GM12878 (cell line): ENCODE measurements at regions not wholly inside any gene's neighbourhood (a gene's known extent, or its start where the extent isn't known, plus 50 kb on each side); places are given as distances from the start of the nearest gene placed in this dataset.

ENCODE experiments used
- ATAC-seq: fragments of 200-7000 bp; cut with Tn5 transposase; 3 replicates; pipeline ENCODE4 v1.9.1; 2020; ENCODE audit warnings: mild to moderate bottlenecking, moderate library complexity
- BruUV-seq: library from RNA; stranded (reverse); fragments of 400-500 nt; replicated peaks from 2 replicates; lab custom pipeline; 2021; lab: Mats Ljungman, UMichigan
- CTCF ChIA-PET: fragments of 300-600 bp; sonication (Branson Sonifier 250); formaldehyde crosslinking; extraction: SDS; loops from one replicate; lab custom pipeline; 2021; ENCODE audit warnings: inconsistent platforms; lab: Yijun Ruan, JAX
- POLR2A ChIA-PET: fragments of 350-600 bp; formaldehyde crosslinking; extraction: SDS; loops from one replicate; lab custom pipeline; 2021; ENCODE audit warnings: inconsistent platforms; lab: Charles Lee
- RAD21 ChIA-PET: fragments of 300-600 bp; sonication (Branson Sonifier 250); formaldehyde crosslinking; loops from one replicate; lab custom pipeline; 2023; ENCODE audit warnings: antibody characterized with exemption; ENCODE audit not compliant: unreplicated experiment; lab: Charles Lee
- SMC1A ChIA-PET: fragments of 300-600 bp; sonication (Branson Sonifier 250); formaldehyde crosslinking; loops from one replicate; lab custom pipeline; 2023; ENCODE audit not compliant: unreplicated experiment, uncharacterized antibody; lab: Charles Lee
- DNase-seq: peaks from one replicate; pipeline ENCODE4 v3.0.0-alpha.2; 2011; ENCODE audit warnings: low read depth, low spot score
- FAIRE-seq: peaks from 3 replicates; lab custom pipeline; 2011; peaks lifted over from hg19 to GRCh38; lab: Jason Lieb, UNC
- H2AFZ ChIP-seq: 2 replicates; pipeline ENCODE4 v1.6.0; 2011; ENCODE audit warnings: low read depth, low read length, control low read depth; ENCODE audit not compliant: control insufficient read depth
- H3K27ac ChIP-seq: 2 replicates; pipeline ENCODE4 v1.5.1; 2011; ENCODE audit warnings: control low read depth; ENCODE audit not compliant: control insufficient read depth, insufficient read depth
- H3K27me3 ChIP-seq, 2 experiments: replicated peaks in 1 of 2; 2 replicates each; pipeline versions ENCODE4 v1.6.0 to v1.6.1; 2011; ENCODE audit warnings: low read length in 1 of 2; ENCODE audit not compliant: control insufficient read depth in 2 of 2, insufficient read depth in 2 of 2
- H3K36me3 ChIP-seq, 2 experiments: 2 replicates each; pipeline ENCODE4 v1.5.1; 2011; ENCODE audit warnings: low read length in 1 of 2; ENCODE audit not compliant: control insufficient read depth in 2 of 2, insufficient read depth in 2 of 2
- H3K4me1 ChIP-seq: 2 replicates; pipeline ENCODE4 v1.6.1; 2011; ENCODE audit warnings: mild to moderate bottlenecking, low read length, moderate library complexity, mixed read lengths; ENCODE audit not compliant: control insufficient read depth, insufficient read depth
- H3K4me2 ChIP-seq: 2 replicates; pipeline ENCODE4 v1.6.0; 2011; ENCODE audit warnings: control low read depth; ENCODE audit not compliant: control insufficient read depth, insufficient read depth
- H3K4me3 ChIP-seq: fragments of 200-600 bp; sonication (generic); 2 replicates; pipeline ENCODE4 v1.5.1; 2016
- H3K79me2 ChIP-seq: 2 replicates; pipeline ENCODE4 v1.6.0; 2011; ENCODE audit warnings: low read length; ENCODE audit not compliant: control insufficient read depth, insufficient read depth
- H3K9ac ChIP-seq: 2 replicates; pipeline ENCODE4 v1.8.0; 2011; ENCODE audit warnings: low read length, control low read depth, mixed read lengths; ENCODE audit not compliant: control insufficient read depth, insufficient read depth
- H3K9me3 ChIP-seq: replicated peaks from 3 replicates; pipeline ENCODE4 v1.5.1; 2011; ENCODE audit warnings: mild to moderate bottlenecking, low read length; ENCODE audit not compliant: control insufficient read depth, insufficient read depth
- H4K20me1 ChIP-seq: 2 replicates; pipeline ENCODE4 v1.6.0; 2011; ENCODE audit not compliant: control insufficient read depth, insufficient read depth
- CEBPB ChIP-seq, 2 experiments: fragments of 150-350 bp in 1 of 2; IDR thresholded peaks; 2 replicates each; pipeline ENCODE4 v1.6.1; 2012 to 2014; ENCODE audit warnings: low read depth in 2 of 2, low read length in 2 of 2, borderline replicate concordance in 1 of 2, inconsistent platforms in 1 of 2
- FOS ChIP-seq: IDR thresholded peaks from 3 replicates; pipeline ENCODE4 v1.6.1; 2011; ENCODE audit warnings: borderline replicate concordance; ENCODE audit not compliant: insufficient read length; ENCODE audit errors: extremely low read depth
- IKZF1 ChIP-seq: fragments of 450-650 bp; conservative IDR thresholded peaks from 2 replicates; pipeline ENCODE4 v1.6.1; 2017; ENCODE audit warnings: antibody characterized with exemption, mild to moderate bottlenecking
- LARP7 ChIP-seq: fragments of 450-650 bp; IDR thresholded peaks from 2 replicates; pipeline ENCODE4 v1.6.1; 2017; ENCODE audit warnings: mild to moderate bottlenecking
- MYC ChIP-seq: IDR thresholded peaks from 2 replicates; pipeline ENCODE4 v1.6.1; 2011; ENCODE audit warnings: mild to moderate bottlenecking, low read length, moderate library complexity, inconsistent platforms; ENCODE audit not compliant: insufficient read depth, insufficient replicate concordance, insufficient read length, severe bottlenecking
- NR2F1 ChIP-seq: fragments of 450-650 bp; conservative IDR thresholded peaks from 2 replicates; pipeline ENCODE4 v1.6.1; 2017; ENCODE audit warnings: mild to moderate bottlenecking
- PAX8 ChIP-seq: fragments of 450-650 bp; IDR thresholded peaks from 2 replicates; pipeline ENCODE4 v1.6.1; 2017; ENCODE audit warnings: mild to moderate bottlenecking, moderate library complexity
- POLR2A ChIP-seq: IDR thresholded peaks from 2 replicates; pipeline ENCODE4 v1.6.1; 2011; ENCODE audit warnings: low read depth, mild to moderate bottlenecking, low read length
- RUNX3 ChIP-seq: IDR thresholded peaks from 2 replicates; pipeline ENCODE4 v1.6.1; 2012; ENCODE audit warnings: low read length, inconsistent platforms
- TBL1XR1 ChIP-seq: IDR thresholded peaks from 2 replicates; pipeline ENCODE4 v1.6.1; 2012; ENCODE audit warnings: low read depth, low read length, improper control_type of control experiment
- ZNF217 ChIP-seq: fragments of 450-650 bp; IDR thresholded peaks from 2 replicates; pipeline ENCODE4 v1.6.1; 2017; ENCODE audit warnings: antibody characterized with exemption, mild to moderate bottlenecking
- WGBS: methylation state at CpG from one replicate; pipeline ENCODE4 v1.1.6; 2016; ENCODE audit warnings: low lambda C conversion rate; ENCODE audit not compliant: insufficient replicate concordance, insufficient coverage; ENCODE audit errors: missing lambda C conversion rate; 5-methylcytosine and 5-hydroxymethylcytosine counted together
- in situ Hi-C: fragments of 300-500 bp; cut with MboI; formaldehyde crosslinking; loops from 9 replicates; pipeline ENCODE4 v1.14.3; 2018; ENCODE audit warnings: mixed read lengths
- intact Hi-C: fragments of 100-400 bp; cut with micrococcal nuclease; formaldehyde crosslinking; loops from one replicate; pipeline ENCODE4 v1.14.2; 2022; ENCODE audit not compliant: unreplicated experiment
- TF ChIP-seq, protein P1 (sequence below): fragments of 450-650 bp; formaldehyde crosslinking; IDR thresholded peaks from 2 replicates; pipeline ENCODE4 v1.5.0; 2022; ENCODE audit warnings: mild to moderate bottlenecking, missing genetic modification characterization
- TF ChIP-seq, protein P2 (sequence below): fragments of 450-650 bp; IDR thresholded peaks from 2 replicates; pipeline ENCODE4 v1.6.1; 2016; ENCODE audit warnings: mild to moderate bottlenecking
- TF ChIP-seq, protein P3 (sequence below): fragments of 450-650 bp; IDR thresholded peaks from 2 replicates; pipeline ENCODE4 v1.6.1; 2017; ENCODE audit warnings: mild to moderate bottlenecking, moderate library complexity
- TF ChIP-seq, protein P4 (sequence below): fragments of 450-650 bp; IDR thresholded peaks from 2 replicates; pipeline ENCODE4 v1.6.1; 2014; ENCODE audit warnings: mild to moderate bottlenecking

DNA sequence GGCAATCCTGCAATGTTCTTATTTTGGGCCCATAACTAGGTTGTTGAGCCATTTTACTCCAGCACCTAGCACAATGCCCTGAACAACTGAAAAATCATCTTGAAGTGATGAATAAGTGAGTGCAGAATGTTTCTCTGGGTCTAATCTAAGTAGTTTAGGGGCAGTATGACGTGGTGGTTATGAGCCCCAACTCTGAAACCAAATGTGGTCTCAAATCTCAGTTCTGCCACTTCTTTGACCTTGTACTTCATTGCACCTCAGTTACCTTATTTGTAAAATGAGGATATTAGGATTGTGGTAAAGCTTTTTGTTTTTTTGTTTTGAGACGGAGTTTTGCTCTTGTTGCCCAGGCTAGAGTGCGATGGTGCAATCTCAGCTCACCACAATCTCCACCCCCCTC, 80.9 kb upstream of the SNX2 start (continued):
- TF ChIP-seq, protein P1, sequence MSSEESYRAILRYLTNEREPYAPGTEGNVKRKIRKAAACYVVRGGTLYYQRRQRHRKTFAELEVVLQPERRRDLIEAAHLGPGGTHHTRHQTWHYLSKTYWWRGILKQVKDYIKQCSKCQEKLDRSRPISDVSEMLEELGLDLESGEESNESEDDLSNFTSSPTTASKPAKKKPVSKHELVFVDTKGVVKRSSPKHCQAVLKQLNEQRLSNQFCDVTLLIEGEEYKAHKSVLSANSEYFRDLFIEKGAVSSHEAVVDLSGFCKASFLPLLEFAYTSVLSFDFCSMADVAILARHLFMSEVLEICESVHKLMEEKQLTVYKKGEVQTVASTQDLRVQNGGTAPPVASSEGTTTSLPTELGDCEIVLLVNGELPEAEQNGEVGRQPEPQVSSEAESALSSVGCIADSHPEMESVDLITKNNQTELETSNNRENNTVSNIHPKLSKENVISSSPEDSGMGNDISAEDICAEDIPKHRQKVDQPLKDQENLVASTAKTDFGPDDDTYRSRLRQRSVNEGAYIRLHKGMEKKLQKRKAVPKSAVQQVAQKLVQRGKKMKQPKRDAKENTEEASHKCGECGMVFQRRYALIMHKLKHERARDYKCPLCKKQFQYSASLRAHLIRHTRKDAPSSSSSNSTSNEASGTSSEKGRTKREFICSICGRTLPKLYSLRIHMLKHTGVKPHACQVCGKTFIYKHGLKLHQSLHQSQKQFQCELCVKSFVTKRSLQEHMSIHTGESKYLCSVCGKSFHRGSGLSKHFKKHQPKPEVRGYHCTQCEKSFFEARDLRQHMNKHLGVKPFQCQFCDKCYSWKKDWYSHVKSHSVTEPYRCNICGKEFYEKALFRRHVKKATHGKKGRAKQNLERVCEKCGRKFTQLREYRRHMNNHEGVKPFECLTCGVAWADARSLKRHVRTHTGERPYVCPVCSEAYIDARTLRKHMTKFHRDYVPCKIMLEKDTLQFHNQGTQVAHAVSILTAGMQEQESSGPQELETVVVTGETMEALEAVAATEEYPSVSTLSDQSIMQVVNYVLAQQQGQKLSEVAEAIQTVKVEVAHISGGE (CRISPR knock-in tag), result no peak
- TF ChIP-seq NR2F1, result no peak

DNA sequence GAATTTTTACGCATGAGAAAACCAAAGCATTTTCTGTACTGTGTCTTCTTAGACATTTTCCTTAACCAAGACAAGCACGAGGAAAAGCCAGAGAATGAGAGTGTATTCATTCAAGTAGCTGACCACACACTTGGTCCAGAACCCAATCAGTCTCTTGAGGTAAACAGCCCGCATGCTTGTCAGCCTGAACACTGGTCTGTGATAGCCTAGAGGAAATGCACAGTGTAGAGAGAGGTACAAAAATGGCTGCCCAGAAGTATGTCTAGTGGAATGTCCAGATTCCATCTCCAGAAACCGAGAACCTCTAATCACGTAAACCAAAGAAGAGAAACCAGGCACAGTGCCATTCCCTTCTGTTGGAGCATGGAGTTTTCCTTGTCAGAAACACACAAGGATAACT, 80.0 kb upstream of the SNX2 start:
- H3K4me3 ChIP-seq, result no peak overlapping the region
- no peak for ATAC-seq
- intact Hi-C loops, result no loop called here
- no peak overlapping the region for H3K9ac ChIP-seq
- no peaks in the 10 kb centered on the region; the same call in 2 of the 3 replicates for H3K9me3 ChIP-seq
- no peak overlapping the region for H3K27ac ChIP-seq
- no peak overlapping the region for H2AFZ ChIP-seq
- in situ Hi-C loops, result no loop called here
- no peak overlapping the region for H3K4me2 ChIP-seq
- ChIA-PET CTCF (interaction anchor here (2.5 kb wide), 1 partner anchor 10 kb away, joined by 13 read pairs; no protein-coding TSS in a partner anchor), RAD21 (interaction anchor here (1.5 kb wide), 1 partner anchor 9 kb away, joined by 5 read pairs; no protein-coding TSS in a partner anchor), POLR2A (interaction anchor here (0.6 kb wide), 2 partner anchors 35 to 567 kb away, joined by 3 to 16 read pairs; no protein-coding TSS in a partner anchor), SMC1A (no interaction called here)
- WGBS, result 82% methylated on average over 5 of the region's 5 CpGs
- H4K20me1 ChIP-seq, result no peaks in the 10 kb centered on the region
- H3K79me2 ChIP-seq, result no peaks in the 10 kb centered on the region
- H3K36me3 ChIP-seq, result no peaks in the 10 kb centered on the region
- no TSS peak for BruUV-seq
- H3K4me1 ChIP-seq, result peaks cover 6% of the 10 kb centered on the region
- no peaks in the 10 kb centered on the region for H3K27me3 ChIP-seq
- DNase-seq, result no peak
- FAIRE-seq, result no peak
- TF ChIP-seq CEBPB (IDR thresholded peaks at IDR 0.05; ENCODE audit: borderline replicate concordance in 1 of 2, low read depth in 2 of 2, low read length in 2 of 2) (no peak), PAX8 (no peak), ZNF217 (no peak), FOS (no peak), POLR2A (no peak), MYC (no peak), RUNX3 (no peak), IKZF1 (no peak), LARP7 (no peak), TBL1XR1 (no peak)
- TF ChIP-seq, protein P2, sequence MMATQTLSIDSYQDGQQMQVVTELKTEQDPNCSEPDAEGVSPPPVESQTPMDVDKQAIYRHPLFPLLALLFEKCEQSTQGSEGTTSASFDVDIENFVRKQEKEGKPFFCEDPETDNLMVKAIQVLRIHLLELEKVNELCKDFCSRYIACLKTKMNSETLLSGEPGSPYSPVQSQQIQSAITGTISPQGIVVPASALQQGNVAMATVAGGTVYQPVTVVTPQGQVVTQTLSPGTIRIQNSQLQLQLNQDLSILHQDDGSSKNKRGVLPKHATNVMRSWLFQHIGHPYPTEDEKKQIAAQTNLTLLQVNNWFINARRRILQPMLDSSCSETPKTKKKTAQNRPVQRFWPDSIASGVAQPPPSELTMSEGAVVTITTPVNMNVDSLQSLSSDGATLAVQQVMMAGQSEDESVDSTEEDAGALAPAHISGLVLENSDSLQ, result no peak
- TF ChIP-seq, protein P3, sequence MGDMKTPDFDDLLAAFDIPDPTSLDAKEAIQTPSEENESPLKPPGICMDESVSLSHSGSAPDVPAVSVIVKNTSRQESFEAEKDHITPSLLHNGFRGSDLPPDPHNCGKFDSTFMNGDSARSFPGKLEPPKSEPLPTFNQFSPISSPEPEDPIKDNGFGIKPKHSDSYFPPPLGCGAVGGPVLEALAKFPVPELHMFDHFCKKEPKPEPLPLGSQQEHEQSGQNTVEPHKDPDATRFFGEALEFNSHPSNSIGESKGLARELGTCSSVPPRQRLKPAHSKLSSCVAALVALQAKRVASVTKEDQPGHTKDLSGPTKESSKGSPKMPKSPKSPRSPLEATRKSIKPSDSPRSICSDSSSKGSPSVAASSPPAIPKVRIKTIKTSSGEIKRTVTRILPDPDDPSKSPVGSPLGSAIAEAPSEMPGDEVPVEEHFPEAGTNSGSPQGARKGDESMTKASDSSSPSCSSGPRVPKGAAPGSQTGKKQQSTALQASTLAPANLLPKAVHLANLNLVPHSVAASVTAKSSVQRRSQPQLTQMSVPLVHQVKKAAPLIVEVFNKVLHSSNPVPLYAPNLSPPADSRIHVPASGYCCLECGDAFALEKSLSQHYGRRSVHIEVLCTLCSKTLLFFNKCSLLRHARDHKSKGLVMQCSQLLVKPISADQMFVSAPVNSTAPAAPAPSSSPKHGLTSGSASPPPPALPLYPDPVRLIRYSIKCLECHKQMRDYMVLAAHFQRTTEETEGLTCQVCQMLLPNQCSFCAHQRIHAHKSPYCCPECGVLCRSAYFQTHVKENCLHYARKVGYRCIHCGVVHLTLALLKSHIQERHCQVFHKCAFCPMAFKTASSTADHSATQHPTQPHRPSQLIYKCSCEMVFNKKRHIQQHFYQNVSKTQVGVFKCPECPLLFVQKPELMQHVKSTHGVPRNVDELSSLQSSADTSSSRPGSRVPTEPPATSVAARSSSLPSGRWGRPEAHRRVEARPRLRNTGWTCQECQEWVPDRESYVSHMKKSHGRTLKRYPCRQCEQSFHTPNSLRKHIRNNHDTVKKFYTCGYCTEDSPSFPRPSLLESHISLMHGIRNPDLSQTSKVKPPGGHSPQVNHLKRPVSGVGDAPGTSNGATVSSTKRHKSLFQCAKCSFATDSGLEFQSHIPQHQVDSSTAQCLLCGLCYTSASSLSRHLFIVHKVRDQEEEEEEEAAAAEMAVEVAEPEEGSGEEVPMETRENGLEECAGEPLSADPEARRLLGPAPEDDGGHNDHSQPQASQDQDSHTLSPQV, result no peak
- TF ChIP-seq, protein P4, sequence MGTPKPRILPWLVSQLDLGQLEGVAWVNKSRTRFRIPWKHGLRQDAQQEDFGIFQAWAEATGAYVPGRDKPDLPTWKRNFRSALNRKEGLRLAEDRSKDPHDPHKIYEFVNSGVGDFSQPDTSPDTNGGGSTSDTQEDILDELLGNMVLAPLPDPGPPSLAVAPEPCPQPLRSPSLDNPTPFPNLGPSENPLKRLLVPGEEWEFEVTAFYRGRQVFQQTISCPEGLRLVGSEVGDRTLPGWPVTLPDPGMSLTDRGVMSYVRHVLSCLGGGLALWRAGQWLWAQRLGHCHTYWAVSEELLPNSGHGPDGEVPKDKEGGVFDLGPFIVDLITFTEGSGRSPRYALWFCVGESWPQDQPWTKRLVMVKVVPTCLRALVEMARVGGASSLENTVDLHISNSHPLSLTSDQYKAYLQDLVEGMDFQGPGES, result no peak
